C1 segment of cervical spinal cord (tissue), 14 donors: ENCODE measurements at regions not wholly inside any gene's neighbourhood (a gene's known extent, or its start where the extent isn't known, plus 50 kb on each side); places are given as distances from the start of the nearest gene placed in this dataset.
"Not testable (repeated sequence)": the region's sequence is repeated elsewhere in the genome, so short reads cannot be mapped to it uniquely, and the experiment has no call there.

Source experiments
- DNase-seq, 14 donors: peaks; one replicate each; lab custom pipeline; 2025; lab: John Stamatoyannopoulos, UW

DNA sequence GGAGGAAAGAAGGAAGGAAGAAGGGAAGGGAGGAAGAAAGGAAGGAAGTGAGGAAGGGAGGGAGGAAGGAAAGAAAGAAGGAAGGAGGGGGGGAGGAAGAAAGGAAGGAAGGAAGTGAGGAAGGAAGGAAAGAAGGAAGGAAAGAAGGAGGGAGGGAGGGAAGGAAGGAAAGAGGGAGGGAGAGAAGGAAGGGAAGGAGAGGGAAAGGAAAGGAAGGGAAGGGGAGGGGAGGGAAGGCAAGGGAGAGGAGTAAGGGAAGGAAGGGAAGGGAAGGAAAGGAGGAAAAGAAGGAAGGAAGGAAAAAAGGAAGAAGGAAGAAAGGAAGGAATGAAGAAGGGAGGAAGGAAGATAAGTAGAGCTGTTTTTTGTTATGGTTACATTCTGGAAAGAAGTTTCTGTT is 141.2 kb downstream of the LRRC3B start:
- DNase-seq: no peak

DNA sequence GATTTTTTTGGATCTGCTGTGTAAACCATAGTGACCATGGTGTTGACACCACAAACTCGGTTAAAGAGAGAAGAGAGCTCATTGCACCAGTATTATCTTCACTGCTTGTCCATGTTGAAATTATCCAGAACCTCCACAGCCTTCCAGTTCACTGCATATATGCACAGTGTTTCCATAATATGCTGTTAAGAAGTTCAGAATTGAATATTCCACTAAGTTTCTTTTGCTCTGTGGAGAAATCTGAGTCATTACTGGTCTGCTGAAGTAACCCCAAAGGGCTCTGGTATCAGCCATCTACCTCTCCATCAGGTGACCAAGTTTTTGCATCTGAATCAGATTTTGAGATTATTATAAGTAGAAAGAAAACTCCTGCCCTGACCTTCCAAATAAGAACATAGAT is 143.5 kb downstream of the LRRC3B start:
- DNase-seq: no peak

DNA sequence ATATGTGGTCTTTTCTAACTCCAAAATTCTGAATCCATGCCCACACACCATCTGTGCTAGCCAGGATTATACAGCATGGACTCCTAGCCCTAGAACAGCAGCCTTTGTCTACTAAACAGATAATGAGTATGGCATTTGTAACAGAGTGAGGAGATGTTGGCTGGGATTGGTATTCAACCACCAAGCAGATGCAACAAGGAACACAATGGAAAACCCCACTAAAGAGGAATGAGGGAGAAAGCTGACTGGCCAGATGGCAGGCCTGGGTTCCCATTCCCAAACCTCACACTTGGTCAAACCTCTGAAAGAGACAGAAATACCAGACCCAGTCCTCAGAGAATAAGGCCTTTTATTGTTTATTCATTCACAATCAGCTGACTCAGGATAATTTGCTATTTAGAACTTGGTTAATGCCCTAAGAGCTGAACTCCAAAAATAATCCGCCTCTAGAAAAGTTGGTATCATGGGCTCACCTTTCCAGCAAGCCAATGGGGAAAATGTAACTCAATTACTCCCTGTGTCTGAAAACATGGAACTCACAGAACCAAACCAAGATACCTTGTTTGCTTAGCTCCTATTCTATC is 145.6 kb downstream of the LRRC3B start:
- no peak for DNase-seq

DNA sequence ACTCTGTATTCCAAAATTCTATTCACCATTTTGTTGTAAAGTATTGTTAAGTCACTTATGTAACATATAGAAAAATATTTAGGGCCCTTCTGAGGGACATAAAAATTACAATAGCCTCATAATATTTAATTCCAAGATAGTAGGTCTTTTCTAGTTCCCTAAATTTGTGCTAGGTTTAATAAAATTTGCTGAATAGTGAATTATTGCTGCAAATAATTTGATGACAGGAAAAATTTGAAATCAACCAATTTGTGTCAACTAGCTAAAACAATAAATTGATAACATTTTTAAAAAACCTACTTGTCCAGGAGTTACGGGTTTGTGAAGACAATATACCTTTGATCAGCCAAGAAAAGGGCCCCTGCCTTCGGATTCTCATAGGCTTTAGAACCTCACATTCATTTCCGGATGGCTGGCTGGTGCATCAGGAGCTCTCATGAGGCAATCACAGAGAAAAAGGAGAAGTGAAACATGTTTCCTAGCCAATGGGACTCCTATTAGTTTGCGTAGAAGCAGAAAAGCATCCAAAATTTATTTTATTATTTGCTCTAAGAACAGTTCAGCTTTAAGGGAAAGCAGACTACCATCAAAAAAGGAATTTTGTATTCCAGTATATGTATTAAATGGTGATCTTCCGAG is 177.2 kb downstream of the LRRC3B start:
- DNase-seq: no peak

DNA sequence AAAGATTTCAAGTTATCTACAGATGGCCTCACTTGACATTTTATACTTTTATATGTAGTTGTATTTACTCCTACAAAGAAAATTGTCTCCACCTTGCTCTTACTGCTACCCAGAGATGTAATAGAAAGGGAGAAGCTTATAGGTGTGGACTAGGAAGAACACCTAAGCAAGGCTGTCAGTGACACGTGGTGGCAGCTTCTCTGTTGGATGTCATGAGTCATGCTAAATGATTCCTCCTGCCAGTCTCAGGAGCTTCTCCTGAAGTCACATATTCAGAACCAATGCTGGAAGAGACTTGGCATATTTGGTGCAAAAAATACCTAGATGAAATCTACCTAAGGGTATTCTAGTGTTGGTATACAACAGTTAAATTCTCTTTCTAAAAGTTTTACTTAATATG is 184.7 kb downstream of the LRRC3B start:
- DNase-seq: no peak

DNA sequence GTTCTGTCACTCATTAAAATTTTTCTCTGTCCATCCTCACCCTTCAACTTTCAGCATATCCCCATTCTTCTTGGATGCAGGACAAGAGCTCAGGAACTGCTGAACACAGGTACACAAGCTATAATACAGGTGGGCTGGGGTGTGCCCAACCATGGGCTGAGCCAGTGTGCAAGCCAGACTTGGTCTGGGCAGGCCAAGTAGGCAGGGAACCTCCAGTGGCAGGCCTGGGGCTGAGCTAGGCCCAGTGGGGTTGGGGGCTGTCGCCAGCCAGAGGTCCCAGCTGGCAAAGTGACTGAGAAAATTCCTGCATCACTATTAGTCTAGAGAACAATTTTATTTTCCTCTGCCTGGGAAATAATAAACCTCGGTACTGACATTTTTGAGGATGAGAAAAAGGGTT is 202.9 kb downstream of the LRRC3B start:
- DNase-seq: no peak

DNA sequence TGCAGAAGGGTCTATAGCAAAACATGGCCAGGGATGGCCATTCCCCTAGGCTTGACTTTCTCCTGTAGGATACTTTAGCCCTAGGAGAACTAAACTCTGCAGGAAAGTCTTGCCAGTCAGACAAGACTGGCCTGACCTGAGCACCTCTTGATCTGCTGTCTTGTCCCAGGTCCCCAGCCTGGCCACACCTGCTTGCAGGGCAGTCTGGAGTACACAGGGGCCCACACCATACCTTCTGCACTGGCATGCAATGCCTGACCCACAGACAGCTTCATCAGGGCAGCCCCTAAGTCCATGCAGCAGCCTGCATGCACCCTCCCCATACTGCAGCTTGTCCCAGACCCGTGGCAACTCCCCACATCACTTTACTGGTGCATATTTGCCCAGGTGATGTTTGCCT is 204.6 kb downstream of the LRRC3B start:
- no peak for DNase-seq

DNA sequence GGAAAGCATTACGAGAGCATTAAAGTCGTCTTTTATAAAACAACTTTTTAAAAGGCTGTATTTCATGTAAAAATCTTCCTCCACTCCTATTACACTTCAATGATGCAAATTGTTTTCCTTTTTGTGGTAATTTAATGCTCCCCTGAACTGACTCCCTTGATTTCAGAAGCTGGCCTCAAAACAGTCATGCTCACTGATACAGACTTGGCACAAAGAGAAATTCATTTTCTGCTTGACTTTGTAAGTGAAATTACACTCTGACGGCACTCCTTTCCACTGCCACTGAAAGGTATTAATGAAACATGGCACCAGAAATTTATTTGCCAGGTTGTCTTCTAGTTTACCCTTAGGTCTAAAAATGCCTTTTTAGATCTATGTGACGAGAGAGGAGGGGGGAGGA is 215.5 kb downstream of the LRRC3B start:
- no peak for DNase-seq

DNA sequence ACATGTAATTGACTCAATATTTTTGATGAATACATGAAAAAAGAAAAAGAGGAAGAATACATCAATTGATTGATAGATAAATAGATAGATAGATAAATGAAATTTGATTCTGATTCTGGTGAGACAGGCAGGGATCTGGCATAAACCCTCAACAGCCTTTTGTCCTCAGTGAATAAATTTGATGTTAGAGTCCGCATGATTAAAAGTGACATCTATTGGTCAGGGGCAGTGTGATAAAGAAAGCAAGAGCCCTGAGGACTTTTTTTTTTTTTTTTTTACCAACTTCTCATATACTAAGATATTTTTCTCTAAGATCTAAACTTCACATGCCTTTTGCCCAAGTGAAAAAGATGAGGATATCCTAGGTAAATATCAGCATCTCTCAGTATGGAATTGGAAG is 216.4 kb downstream of the LRRC3B start:
- no peak for DNase-seq

DNA sequence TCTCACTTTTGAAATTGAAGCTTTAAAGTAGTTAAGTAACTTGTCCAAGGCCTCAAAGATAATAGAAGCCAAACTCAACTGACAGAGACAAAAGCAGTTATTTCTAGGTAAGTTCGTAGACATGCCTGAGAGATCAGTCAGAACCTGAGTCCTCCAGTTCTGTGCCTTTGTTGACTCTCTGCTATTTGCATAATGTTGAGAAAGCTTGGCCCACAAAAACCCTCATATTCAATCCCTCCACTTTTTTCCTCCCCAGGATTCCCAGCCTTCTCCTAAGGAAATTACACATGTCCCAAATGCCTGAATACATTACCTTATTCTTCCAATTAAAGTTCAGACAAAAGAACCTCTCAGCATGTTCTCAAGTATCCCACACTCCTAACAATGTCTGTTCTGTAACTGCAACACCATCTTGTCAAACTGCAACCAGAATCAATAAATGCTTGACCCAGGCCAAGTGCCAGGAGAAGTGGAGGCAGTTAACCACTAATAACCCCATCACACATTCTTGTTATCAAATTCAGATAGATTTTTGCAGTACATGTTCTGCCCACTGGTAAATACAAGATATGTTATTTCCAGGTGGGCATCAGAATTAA is 217.8 kb downstream of the LRRC3B start:
- DNase-seq: no peak

DNA sequence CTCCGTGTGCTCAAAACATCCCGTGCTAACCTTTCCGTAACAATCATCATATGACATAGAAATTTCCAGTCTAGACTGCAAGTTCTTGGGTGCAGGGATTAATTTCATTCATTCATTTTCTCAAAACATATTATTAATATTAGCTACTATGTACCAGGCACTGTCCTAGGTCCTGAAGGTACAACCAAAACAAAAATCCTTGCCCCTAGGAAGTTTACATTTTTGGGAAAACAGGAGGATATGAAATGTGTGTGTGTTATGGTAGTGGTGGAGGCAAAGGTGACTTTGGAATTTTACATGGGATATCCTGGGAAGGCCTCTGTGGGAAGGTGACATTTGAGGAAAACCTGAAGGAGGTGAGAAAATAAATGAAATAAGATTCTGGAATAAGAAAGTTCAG is 222.6 kb downstream of the LRRC3B start:
- DNase-seq: no peak

DNA sequence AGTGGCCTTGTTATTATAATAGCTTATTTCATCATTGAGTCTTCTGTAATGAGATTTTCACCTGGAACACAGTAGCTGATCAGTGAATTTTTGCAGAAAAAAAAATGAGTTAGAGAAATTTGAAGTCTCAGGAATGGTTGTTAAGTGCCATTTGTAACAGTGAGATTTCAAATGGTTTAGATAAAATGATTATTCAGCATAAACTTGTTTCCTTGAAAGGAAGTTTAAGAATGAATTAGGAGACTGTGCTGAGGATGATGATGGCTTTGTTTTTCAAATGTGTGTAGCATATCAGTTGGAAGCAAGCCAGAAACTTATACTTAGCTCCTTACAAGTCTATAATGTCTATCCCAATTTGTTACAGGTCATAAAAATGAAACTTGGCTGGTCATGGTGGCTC is 225.1 kb downstream of the LRRC3B start:
- DNase-seq: no peak

DNA sequence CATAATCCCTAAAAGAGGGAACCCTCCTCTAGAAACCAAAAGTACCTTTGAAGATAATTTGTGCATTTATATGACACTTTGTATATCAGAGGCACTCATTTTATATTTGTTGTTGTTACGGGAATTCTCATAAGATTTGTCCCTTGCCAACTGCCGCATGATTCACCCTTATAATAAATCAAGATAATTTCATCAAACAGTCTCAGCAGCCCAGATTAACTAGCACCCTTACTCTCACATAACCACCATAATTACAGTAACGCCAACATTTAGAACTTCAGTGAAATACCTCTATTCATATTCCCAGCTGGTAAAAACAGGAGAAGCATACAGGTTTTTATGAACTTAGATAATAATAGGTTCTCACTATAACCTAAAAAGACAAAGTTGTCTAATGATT is 271.9 kb downstream of the LRRC3B start:
- DNase-seq: no peak

DNA sequence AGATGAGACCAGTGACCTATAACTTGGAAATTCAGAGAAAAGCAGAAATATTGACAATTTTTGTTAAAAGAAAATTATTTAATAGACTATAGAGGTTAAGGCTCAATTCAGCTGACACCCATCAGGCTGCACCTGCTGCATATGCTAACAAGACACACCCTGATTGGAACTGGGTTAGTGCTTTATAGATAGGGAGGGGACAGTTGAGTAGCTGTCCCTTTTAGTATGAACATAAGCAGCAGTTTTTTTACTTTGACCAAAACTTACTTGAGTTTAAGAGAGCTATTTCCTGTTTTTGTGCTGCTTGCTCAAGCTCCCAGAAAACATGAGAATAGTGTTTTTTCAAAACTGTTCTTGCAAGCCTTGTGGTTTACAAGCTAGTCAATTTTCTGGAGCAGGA is 292.6 kb downstream of the LRRC3B start:
- no peak for DNase-seq

DNA sequence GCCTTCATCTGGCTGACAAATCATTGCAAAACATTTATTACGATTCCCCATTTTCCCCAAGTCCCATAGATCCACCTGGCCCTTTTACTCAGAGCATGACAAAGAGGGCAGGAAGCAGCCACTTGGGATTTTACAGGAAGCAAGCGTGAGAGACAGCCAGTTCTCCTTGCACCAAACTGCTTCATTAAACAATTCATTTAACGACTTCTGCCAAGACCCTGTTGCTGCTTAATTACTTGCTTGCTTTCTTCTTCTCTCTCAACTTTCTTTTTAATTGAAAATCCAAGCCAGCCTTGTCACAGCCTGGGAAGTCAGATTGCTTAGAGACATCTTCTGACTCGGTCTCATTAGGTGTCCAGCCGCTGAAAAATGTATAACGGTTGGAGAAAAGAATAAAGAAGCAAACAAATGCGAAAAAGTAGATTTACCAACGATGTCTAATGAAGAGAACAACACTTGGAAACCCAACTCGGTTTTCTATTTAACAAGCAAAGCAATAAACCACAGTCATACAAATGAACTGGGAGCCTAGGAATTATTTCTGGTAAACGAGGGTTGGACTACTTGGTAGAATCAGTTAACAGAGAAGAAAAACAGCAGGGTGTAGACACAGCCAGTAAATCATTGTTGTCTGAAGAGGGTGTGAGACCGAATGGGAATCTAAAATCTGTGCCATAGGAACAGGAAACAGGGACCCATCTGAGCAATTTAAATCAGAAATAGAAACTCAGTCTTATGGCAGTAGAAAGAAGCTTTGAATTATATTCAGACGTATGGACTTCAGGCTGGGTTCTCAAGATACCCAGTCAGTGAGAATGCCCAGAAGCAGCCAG is 298.3 kb downstream of the LRRC3B start:
- DNase-seq: peak in 4 of 14 donors; percentile 1 to 54 (median 12)

DNA sequence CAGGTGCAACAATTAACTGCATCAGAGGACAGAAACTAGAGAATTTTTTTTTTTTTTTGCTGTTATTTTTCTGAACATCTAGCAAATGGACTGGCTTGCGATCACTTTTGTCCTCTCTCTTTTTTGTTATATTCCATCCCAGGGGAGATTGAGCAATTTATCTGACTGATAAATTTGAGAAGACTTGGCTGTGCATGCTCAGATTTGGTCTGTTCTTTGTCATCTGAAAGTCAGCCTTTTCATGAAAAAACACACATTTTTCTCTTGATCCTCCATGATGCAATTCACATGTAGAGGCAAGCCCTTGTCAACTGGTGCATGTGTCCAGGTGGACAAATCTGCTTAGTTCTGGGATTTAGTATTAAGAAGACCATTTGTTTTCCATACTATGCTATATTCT is 309.3 kb downstream of the LRRC3B start:
- DNase-seq: no peak

DNA sequence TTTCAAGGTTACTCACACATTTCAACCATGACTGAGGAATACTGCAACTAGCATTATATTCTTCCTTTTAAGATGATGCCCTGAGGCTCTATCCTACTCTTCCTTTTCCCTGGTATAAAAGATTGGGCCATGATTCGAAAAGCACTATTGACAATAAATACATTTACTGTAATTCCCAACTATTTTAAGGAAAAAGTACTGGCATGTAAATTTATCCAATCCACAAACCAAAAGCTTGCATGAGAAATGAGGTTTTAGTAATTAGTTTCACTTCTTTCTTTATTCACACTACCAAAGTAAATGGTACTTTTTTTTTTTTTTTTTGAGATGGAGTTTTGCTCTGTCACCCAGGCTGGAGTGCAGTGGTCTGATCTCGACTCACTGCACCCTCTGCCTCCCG is 310.2 kb downstream of the LRRC3B start:
- no peak for DNase-seq

DNA sequence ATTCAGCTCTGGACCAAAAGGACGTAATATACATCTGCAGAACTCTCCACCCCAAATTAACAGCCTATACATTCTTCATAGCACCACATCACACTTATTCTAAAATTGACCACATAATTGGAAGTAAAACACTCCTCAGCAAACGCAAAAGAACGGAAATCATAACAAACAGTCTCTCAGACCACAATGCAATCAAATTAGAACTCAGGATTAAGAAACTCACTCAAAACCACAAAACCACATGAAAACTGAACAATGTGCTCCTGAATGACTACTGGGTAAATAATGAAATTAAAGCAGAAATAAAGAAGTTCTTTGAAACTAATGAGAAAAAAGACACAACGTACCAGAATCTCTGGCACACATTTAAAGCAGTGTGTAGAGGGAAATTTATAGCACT is 322.9 kb downstream of the LRRC3B start:
- DNase-seq: not testable (repeated sequence)

DNA sequence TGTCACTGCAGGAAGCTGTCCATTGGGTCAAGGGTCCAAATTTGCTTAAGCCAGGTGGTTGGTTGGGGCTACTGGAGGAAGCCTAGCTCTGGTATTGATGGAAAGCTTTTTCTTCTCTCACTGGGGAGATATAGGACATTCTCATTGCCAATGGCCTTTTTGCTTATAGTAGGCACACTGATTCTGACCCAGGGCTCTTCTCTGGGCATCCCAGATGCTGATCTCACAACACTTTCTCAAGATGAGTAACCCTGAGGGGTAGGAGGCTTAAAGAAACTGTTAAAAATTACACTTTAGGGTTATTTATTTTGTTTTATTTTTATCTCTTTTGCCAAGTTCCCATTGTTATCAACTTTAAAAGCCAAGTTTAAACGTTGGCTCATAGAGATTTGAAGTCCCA is 337.8 kb downstream of the LRRC3B start:
- DNase-seq: no peak

DNA sequence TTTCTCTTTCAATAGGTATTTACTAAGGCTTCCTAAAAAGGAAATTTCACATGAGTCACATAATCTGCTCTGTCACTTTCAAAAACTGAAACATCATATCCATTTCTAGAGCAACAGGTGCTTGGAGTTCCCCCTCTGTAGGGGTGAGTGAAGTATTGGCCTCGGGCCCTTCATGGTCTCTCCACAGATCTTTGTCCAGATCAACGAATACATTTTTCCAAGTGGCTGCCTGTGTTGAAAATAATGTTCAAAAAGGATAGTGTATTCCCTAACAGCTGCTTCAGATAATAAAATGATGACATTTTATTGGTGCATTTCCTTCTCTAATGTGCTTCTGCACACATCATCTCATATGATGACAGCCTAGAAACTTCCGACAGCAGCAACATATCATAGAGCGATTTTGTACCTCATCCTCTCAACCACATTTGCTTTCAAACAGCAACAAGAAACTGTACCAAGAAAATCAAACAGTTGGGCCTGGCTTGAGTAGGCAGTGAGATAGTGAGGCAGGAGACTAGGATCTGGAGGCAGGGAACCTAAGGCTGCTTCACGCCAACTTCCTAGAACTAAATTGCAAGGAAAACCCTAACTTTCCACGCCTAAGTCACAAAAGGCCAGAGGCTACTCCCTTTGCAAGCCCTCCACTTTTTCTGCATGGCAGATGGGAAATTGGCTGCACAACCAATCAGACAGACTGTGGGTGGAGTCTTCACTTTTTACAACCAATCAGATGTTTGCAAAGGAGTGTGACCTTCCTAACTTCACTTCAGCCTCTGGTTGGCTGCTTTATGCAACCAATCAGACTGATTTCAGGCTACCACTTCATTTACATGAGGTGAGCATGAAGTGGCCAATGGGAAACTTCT is 340.2 kb downstream of the LRRC3B start:
- no peak for DNase-seq

DNA sequence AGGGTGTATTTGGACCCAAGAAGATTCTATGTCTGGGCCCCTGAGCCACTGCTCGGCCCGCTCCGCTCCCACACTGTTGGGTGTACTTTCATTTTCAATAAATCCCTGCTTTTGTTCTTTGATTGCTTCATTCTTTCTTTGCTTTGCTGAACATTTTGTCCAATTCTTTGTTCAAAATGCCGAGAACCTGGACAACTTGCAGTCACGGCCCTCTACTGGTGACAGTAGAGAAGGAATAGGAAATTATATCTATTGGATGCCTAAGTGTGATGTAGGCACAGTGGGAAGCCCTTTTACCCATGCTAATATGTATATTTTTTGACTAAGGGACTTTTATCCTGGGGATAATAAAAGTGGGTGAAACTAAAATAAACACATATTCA is 340.8 kb downstream of the LRRC3B start:
- DNase-seq: no peak

DNA sequence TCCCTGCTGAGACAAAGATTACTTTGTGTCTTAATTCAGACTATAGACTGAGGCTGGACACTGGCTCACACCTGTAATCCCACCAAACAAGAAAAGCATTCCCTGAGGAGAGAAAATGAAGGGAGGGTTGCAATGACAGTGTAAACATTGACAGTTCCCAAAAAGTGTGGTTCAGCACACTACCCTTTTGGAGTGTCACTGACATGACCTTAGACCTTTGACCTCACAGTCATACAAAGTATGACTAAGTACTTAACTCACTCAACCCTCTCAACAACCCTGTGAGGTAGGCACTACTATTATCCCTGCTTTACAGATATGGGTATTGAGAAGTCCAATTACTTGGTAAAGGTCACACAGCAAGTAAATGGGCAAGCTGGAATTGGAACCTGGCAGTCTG is 341.7 kb downstream of the LRRC3B start:
- no peak for DNase-seq
